ENCODE measurements at regions not wholly inside any gene's neighbourhood (a gene's known extent, or its start where the extent isn't known, plus 50 kb on each side); places are given as distances from the start of the nearest gene placed in this dataset.

- TF ChIP-seq CTCF (IDR thresholded peaks at IDR 0.05) (no peak), ZFX (IDR thresholded peaks at IDR 0.05; ENCODE audit: borderline replicate concordance) (no peak)
Measured at GRCh38 chr18:46209161-46209560, 105.0 kb downstream of the HAUS1 start.

Measured in 22Rv1 (cell line).